Calu3 (cell line): ENCODE measurements at regions not wholly inside any gene's neighbourhood (a gene's known extent, or its start where the extent isn't known, plus 50 kb on each side); places are given as distances from the start of the nearest gene placed in this dataset.

Experiments
- BruUV-seq: library from RNA; stranded (reverse); fragments of 400-500 nt; replicated peaks from 2 replicates; lab custom pipeline; 2021; lab: Mats Ljungman, UMichigan
- CTCF ChIA-PET: fragments of 300-600 bp; sonication (Branson Sonifier 250); formaldehyde crosslinking; loops from one replicate; lab custom pipeline; 2022; ENCODE audit warnings: antibody characterized with exemption; lab: Charles Lee
- DNase-seq: peaks from one replicate; pipeline ENCODE4 v3.0.0; 2022
- H3K27ac Mint-ChIP-seq: one replicate; pipeline ENCODE4 v1.8.0; 2022; ENCODE audit warnings: mixed read lengths; ENCODE audit not compliant: unreplicated experiment
- H3K27me3 Mint-ChIP-seq: one replicate; pipeline ENCODE4 v1.8.0; 2022; ENCODE audit warnings: mixed read lengths; ENCODE audit not compliant: unreplicated experiment
- H3K36me3 Mint-ChIP-seq: one replicate; pipeline ENCODE4 v1.8.0; 2022; ENCODE audit warnings: mild to moderate bottlenecking, moderate library complexity, mixed read lengths; ENCODE audit not compliant: insufficient read depth, unreplicated experiment
- H3K4me1 Mint-ChIP-seq: one replicate; pipeline ENCODE4 v1.8.0; 2022; ENCODE audit warnings: mild to moderate bottlenecking, low read depth, mixed read lengths; ENCODE audit not compliant: unreplicated experiment
- H3K4me3 Mint-ChIP-seq: one replicate; pipeline ENCODE4 v1.8.0; 2022; ENCODE audit warnings: mild to moderate bottlenecking, low read depth, moderate library complexity, mixed read lengths; ENCODE audit not compliant: unreplicated experiment
- H3K9me3 Mint-ChIP-seq: one replicate; pipeline ENCODE4 v1.8.0; 2022; ENCODE audit warnings: low read depth, mixed read lengths; ENCODE audit not compliant: unreplicated experiment
- intact Hi-C: fragments of 100-400 bp; cut with micrococcal nuclease; formaldehyde crosslinking; loops from one replicate; pipeline ENCODE4 v1.10.0; 2022; ENCODE audit not compliant: unreplicated experiment
- TF ChIP-seq, protein P1 (sequence below): fragments of 200-600 bp; IDR thresholded peaks from one replicate; pipeline ENCODE4 v1.8.0; 2022; ENCODE audit warnings: antibody characterized with exemption; ENCODE audit not compliant: unreplicated experiment

GRCh38 chr20:52589251-52589812, 382.8 kb upstream of the TSHZ2 start:
- CTCF ChIA-PET = no interaction called here
- H3K9me3 Mint-ChIP-seq = peaks cover 15% of the 10 kb centered on the region
- intact Hi-C loops = no loop called here
- H3K27ac Mint-ChIP-seq = no peak overlapping the region
- TF ChIP-seq, protein P1, sequence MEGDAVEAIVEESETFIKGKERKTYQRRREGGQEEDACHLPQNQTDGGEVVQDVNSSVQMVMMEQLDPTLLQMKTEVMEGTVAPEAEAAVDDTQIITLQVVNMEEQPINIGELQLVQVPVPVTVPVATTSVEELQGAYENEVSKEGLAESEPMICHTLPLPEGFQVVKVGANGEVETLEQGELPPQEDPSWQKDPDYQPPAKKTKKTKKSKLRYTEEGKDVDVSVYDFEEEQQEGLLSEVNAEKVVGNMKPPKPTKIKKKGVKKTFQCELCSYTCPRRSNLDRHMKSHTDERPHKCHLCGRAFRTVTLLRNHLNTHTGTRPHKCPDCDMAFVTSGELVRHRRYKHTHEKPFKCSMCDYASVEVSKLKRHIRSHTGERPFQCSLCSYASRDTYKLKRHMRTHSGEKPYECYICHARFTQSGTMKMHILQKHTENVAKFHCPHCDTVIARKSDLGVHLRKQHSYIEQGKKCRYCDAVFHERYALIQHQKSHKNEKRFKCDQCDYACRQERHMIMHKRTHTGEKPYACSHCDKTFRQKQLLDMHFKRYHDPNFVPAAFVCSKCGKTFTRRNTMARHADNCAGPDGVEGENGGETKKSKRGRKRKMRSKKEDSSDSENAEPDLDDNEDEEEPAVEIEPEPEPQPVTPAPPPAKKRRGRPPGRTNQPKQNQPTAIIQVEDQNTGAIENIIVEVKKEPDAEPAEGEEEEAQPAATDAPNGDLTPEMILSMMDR = no peak
- H3K4me3 Mint-ChIP-seq = no peak overlapping the region
- no peak for DNase-seq
- no peaks in the 10 kb centered on the region for H3K4me1 Mint-ChIP-seq
- no TSS peak for BruUV-seq
- no peaks in the 10 kb centered on the region for H3K36me3 Mint-ChIP-seq
- no peaks in the 10 kb centered on the region for H3K27me3 Mint-ChIP-seq

DNA sequence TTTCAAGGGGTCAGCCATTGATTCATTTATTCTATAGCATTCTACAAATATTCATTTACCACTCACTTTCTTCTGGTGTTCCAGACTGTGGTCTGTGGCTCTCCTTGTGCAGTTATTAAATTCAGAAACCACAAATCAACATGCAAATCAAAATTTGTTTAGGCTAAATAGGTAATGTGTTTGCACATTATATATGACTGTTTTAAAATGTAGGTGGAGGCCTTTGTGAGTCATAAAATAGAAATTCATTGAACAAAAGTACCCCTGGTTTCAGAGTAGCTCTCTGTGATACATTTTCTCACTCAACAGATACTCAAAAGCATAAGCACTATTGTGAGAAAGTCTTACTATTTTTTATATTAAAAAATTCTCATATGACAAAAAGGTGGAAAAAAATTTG, 385.5 kb upstream of the TSHZ2 start:
- Mint-ChIP-seq H3K4me3 (no peak overlapping the region), H3K36me3 (no peaks in the 10 kb centered on the region), H3K27ac (no peak overlapping the region), H3K4me1 (no peaks in the 10 kb centered on the region), H3K27me3 (no peaks in the 10 kb centered on the region), H3K9me3 (peaks cover 16% of the 10 kb centered on the region)
- TF ChIP-seq, protein P1 = no peak
- CTCF ChIA-PET = no interaction called here
- intact Hi-C loops = no loop called here
- no TSS peak for BruUV-seq
- no peak for DNase-seq

DNA sequence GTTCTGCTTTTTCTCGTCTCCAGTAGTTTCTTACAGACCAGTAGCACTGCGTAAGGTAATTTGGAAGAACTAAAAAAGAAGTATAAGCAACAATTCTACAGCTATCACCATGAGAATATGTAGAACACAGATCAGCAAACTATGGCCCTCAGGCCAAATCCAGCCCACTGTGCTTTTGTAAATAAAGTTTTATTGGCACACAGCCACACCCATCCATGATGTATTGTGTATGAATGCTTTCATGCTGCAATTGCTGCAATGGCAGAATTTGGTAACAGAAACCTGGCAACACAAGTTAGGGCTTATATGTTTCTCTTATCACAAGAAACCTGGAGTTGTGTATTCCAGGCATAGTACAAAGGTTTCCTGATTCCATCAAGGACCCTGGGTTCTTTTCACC, 386.8 kb upstream of the TSHZ2 start:
- intact Hi-C loops = no loop called here
- TF ChIP-seq, protein P1 = no peak
- Mint-ChIP-seq H3K27ac (no peak overlapping the region), H3K9me3 (peaks cover 18% of the 10 kb centered on the region), H3K36me3 (no peaks in the 10 kb centered on the region), H3K4me1 (no peaks in the 10 kb centered on the region), H3K27me3 (no peaks in the 10 kb centered on the region), H3K4me3 (no peak overlapping the region)
- no peak for DNase-seq
- no TSS peak for BruUV-seq
- CTCF ChIA-PET = no interaction called here

- TF ChIP-seq, protein P1 = no peak
- DNase-seq = no peak
- no TSS peak for BruUV-seq
- H3K4me3 Mint-ChIP-seq = no peak overlapping the region
- intact Hi-C loops = no loop called here
- H3K27ac Mint-ChIP-seq = no peak overlapping the region
- no peaks in the 10 kb centered on the region for H3K4me1 Mint-ChIP-seq
- H3K9me3 Mint-ChIP-seq = peaks cover 28% of the 10 kb centered on the region
- no peaks in the 10 kb centered on the region for H3K36me3 Mint-ChIP-seq
- CTCF ChIA-PET = no interaction called here
- H3K27me3 Mint-ChIP-seq = no peaks in the 10 kb centered on the region
Observed at GRCh38 chr20:52578559-52578958, 387.0 kb upstream of the ZFP64 start.
